Epithelial cell of esophagus (primary cell): ENCODE measurements at regions not wholly inside any gene's neighbourhood (a gene's known extent, or its start where the extent isn't known, plus 50 kb on each side); places are given as distances from the start of the nearest gene placed in this dataset.
"Not testable (repeated sequence)": the region's sequence is repeated elsewhere in the genome, so short reads cannot be mapped to it uniquely, and the experiment has no call there.

Source experiments
- DNase-seq: peaks from one replicate; pipeline ENCODE4 v3.0.0; 2010; ENCODE audit warnings: low read depth
- H3K4me3 ChIP-seq: 2 replicates; pipeline ENCODE4 v1.5.1; 2011; ENCODE audit warnings: mild to moderate bottlenecking, low read length, control low read depth
- CTCF ChIP-seq: IDR thresholded peaks from 2 replicates; pipeline ENCODE4 v1.5.1; 2011; ENCODE audit warnings: low read depth, mild to moderate bottlenecking, low read length, control low read depth, inconsistent platforms; ENCODE audit not compliant: insufficient read depth; ENCODE audit errors: missing control alignments

GRCh38 chrX:80929251-80929650 is 119.6 kb upstream of the BRWD3 start:
- no peak for DNase-seq
- TF ChIP-seq CTCF, result no peak
- no peak overlapping the region for H3K4me3 ChIP-seq

- no peak overlapping the region for H3K4me3 ChIP-seq
- no peak for TF ChIP-seq CTCF
- no peak for DNase-seq
These were observed 108.2 kb upstream of the BRWD3 start for GRCh38 chrX:80917919-80918318.

GRCh38 chrX:80912351-80912750 is 102.7 kb upstream of the BRWD3 start:
- not testable (repeated sequence) for H3K4me3 ChIP-seq, DNase-seq

GRCh38 chrX:80879916-80880315 is 70.2 kb upstream of the BRWD3 start:
- H3K4me3 ChIP-seq, result no peak overlapping the region
- no peak for TF ChIP-seq CTCF
- no peak for DNase-seq

- H3K4me3 ChIP-seq, result no peak overlapping the region
- DNase-seq, result peak; percentile 15
- no peak for TF ChIP-seq CTCF
These were observed 69.5 kb upstream of the BRWD3 start for GRCh38 chrX:80879143-80879542.

GRCh38 chrX:80876877-80877276 is 67.2 kb upstream of the BRWD3 start:
- no peak overlapping the region for H3K4me3 ChIP-seq
- TF ChIP-seq CTCF, result peak; percentile 23
- peak; percentile 37 for DNase-seq
